ENCODE measurements at regions not wholly inside any gene's neighbourhood (a gene's known extent, or its start where the extent isn't known, plus 50 kb on each side); places are given as distances from the start of the nearest gene placed in this dataset.

- TF ChIP-seq POLR2A (IDR thresholded peaks at IDR 0.05) (no peak), CTCF (IDR thresholded peaks at IDR 0.05) (no peak)
- no peak overlapping the region for H3K4me3 ChIP-seq
- ATAC-seq: no peak
Observed at GRCh38 chr3:19749448-19750017, 184.5 kb downstream of the EFHB start.

GRCh38 chr3:19748782-19749447 is 185.1 kb downstream of the EFHB start:
- no peaks in the 10 kb centered on the region for H3K27me3 ChIP-seq
- no peak overlapping the region for H3K4me3 ChIP-seq
- DNase-seq: peak in 1 of 4 donors; percentile 10
- intact Hi-C loops (cut with DNase I): no loop called here
- no peaks in the 10 kb centered on the region for H3K4me1 ChIP-seq
- H3K9me3 ChIP-seq: no peaks in the 10 kb centered on the region
- no peaks in the 10 kb centered on the region for H3K36me3 ChIP-seq (replicated peaks in 1 of 2; ENCODE audit: insufficient read depth in 1 of 2, low read depth in 2 of 2)
- WGBS, 2 donors: 87 to 89% methylated on average over 5 to 17 of the region's 17 CpGs
- no peak for ATAC-seq
- TF ChIP-seq CTCF (IDR thresholded peaks at IDR 0.05): no peak
- TF ChIP-seq POLR2A (IDR thresholded peaks at IDR 0.05): no peak
- H3K27ac ChIP-seq: no peak overlapping the region

More at GRCh38 chr3:19749448-19750017, 184.5 kb downstream of the EFHB start:
- Histone ChIP-seq H3K4me1 (no peaks in the 10 kb centered on the region), H3K36me3 (replicated peaks in 1 of 2; ENCODE audit: insufficient read depth in 1 of 2, low read depth in 2 of 2) (no peaks in the 10 kb centered on the region), H3K9me3 (no peaks in the 10 kb centered on the region), H3K27ac (no peak overlapping the region), H3K27me3 (no peaks in the 10 kb centered on the region)
- WGBS, 2 donors: 78 to 84% methylated on average over 11 to 22 of the region's 22 CpGs
- intact Hi-C loops (cut with DNase I): no loop called here
- no peak for DNase-seq

GRCh38 chr3:19744047-19744446 is 190.0 kb downstream of the EFHB start:
- Histone ChIP-seq H3K4me3 (no peak overlapping the region), H3K36me3 (replicated peaks in 1 of 2; ENCODE audit: insufficient read depth in 1 of 2, low read depth in 2 of 2) (no peaks in the 10 kb centered on the region), H3K27me3 (no peaks in the 10 kb centered on the region), H3K4me1 (no peaks in the 10 kb centered on the region), H3K9me3 (no peaks in the 10 kb centered on the region), H3K27ac (no peak overlapping the region)
- TF ChIP-seq CTCF (IDR thresholded peaks at IDR 0.05) (no peak), POLR2A (IDR thresholded peaks at IDR 0.05) (no peak)
- DNase-seq: no peak
- no peak for ATAC-seq
- intact Hi-C loops (cut with DNase I): no loop called here
- WGBS, 2 donors: 73 to 78% methylated on average over 3 of the region's 3 CpGs

GRCh38 chr3:19742935-19743334 is 191.1 kb downstream of the EFHB start:
- Histone ChIP-seq H3K27ac (no peak overlapping the region), H3K9me3 (no peaks in the 10 kb centered on the region), H3K4me1 (no peaks in the 10 kb centered on the region), H3K27me3 (no peaks in the 10 kb centered on the region), H3K4me3 (no peak overlapping the region), H3K36me3 (replicated peaks in 1 of 2; ENCODE audit: insufficient read depth in 1 of 2, low read depth in 2 of 2) (no peaks in the 10 kb centered on the region)
- DNase-seq (no peak), ATAC-seq (no peak)
- TF ChIP-seq POLR2A (IDR thresholded peaks at IDR 0.05) (no peak), CTCF (IDR thresholded peaks at IDR 0.05) (no peak)
- intact Hi-C loops (cut with DNase I): no loop called here

GRCh38 chr3:19739504-19739903 is 194.5 kb downstream of the EFHB start:
- DNase-seq (no peak), ATAC-seq (no peak)
- intact Hi-C loops (cut with DNase I): no loop called here
- no peak for TF ChIP-seq POLR2A (IDR thresholded peaks at IDR 0.05)
- no peak for TF ChIP-seq CTCF (IDR thresholded peaks at IDR 0.05)
- no peak overlapping the region for H3K4me3 ChIP-seq
- H3K27ac ChIP-seq: no peak overlapping the region
- H3K4me1 ChIP-seq: peaks cover 3% of the 10 kb centered on the region
- H3K9me3 ChIP-seq: no peaks in the 10 kb centered on the region
- H3K36me3 ChIP-seq (replicated peaks in 1 of 2; ENCODE audit: insufficient read depth in 1 of 2, low read depth in 2 of 2): no peaks in the 10 kb centered on the region
- H3K27me3 ChIP-seq: no peaks in the 10 kb centered on the region
- 60 to 70% methylated on average over 3 of the region's 3 CpGs for WGBS, 2 donors
